GM21723 (cell line): ENCODE measurements at regions not wholly inside any gene's neighbourhood (a gene's known extent, or its start where the extent isn't known, plus 50 kb on each side); places are given as distances from the start of the nearest gene placed in this dataset.

Experiments used
- ATAC-seq: cut with Tn5 transposase; IDR thresholded peaks from one replicate; pipeline ENCODE4 v1.9.1; 2021; ENCODE audit warnings: mild to moderate bottlenecking, moderate library complexity; ENCODE audit not compliant: unreplicated experiment

DNA sequence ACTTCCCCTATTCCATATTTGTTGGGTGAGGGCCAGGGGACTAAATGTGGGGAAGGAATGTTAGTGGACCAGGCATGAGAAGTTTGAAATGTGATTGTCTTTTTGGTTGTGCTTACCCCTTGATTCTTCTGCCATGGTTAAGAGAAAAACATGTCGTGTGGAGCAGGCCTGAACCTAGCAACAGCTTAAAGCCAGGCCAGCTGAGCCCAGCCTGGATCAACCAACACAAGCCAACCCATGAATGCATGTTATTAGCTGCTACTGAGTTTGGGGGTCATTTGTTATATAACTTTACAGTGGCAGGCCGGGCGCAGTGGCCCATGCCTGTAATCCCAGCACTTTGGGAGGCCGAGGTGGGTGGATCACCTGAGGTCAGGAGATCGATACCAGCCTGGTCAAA lies 52.4 kb upstream of the TRIO start:
- no peak for ATAC-seq

- ATAC-seq = no peak
Measured at GRCh38 chr5:14090290-14090689, 52.9 kb upstream of the TRIO start.

- no peak for ATAC-seq
Measured at GRCh38 chr5:14089198-14089597, 53.9 kb upstream of the TRIO start.

DNA sequence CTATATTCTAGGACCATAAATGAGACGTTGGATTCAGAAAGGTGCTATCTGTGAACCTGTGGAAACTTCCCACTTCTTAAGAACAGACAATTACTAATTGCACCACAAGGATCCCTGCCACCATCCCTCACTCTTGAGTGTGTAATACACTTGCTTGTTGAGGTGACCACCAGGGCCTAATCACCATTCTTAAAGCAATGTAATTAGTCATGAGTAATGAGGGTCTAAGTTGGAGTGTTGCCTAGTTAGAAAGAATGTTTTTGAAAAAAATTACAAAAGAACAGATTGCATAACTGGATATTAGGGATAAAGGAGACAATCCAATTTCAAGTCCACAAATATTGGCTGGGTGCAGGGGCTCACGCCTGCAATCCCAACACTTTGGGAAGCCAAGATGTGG lies 56.9 kb upstream of the TRIO start:
- ATAC-seq = no peak

DNA sequence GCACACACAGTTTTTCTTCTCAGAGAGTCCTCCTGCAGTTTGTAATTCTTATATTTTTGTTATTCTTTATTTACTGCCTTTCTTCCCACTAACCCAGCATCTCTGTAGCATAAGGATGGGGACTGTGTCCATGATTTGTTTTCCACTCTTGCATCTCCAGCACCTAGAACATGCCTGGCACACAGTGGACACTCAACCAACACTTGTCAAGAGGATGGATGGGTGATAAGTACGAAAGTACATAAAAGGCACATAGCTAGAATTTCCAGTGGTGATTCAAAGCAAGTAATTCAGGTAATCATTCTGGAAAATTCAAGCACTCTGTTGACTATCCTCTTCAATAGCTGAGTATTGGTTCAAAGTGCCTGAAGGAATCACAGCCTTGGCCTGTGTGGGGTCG lies 60.2 kb upstream of the TRIO start:
- ATAC-seq = no peak

GRCh38 chr5:14082523-14082922 lies 60.6 kb upstream of the TRIO start:
- no peak for ATAC-seq

DNA sequence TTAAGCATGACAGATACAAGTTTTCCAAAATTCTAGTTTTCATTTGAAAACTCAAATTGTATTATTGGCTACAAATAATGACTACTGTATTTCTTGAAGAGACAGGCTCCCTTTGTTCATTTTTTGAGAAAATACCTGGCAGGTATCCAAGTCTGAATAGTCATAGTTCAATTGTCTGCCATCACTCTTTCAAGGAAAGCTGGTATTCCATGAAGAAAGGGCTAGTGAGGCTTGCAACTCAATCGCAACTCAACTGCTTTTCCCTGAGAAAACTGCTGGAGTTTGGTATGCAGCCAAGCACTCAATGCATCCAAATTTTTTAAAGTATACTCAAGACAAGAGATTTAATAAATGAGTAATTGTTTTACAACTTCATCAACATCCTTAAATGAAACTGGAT lies 61.4 kb upstream of the TRIO start:
- ATAC-seq = no peak

DNA sequence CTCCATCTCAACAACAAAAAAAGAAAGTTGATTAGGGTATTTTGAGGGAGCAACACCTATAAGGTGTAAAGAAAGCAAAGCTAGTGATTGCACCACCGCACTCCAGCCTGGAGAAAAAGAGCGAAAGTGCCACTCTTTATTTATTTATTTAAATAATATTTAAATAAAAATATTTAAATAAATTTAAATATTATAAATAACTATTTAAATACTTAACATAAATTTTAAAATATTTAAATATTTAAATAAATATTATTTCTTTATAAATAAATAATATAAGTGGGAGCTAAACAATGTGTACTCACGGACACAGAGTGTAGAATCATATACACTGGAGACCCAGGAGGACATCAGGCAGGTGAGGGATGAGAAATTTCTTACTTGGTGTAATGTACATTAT lies 64.4 kb upstream of the TRIO start:
- ATAC-seq = no peak

GRCh38 chr5:14077501-14077900 lies 65.6 kb upstream of the TRIO start:
- no peak for ATAC-seq

DNA sequence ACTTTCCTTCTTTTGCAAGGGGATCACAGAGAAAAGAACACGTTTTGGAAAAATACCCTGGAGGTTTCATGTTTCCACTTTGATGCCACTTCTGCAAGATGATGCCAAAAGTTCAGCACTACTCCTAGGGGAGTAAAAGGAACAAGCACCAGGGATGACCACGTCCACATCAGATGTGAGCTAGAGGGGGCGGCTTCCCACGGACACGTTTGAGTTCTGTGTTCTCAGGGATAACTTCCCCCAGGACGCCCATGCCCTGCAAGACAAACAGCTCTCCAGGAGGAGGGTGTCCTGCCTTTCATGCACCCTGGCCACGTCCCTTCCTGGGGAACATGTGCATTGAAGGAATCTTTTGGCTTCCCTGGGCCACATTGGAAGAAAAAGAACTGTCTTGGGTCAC lies 66.6 kb upstream of the TRIO start:
- no peak for ATAC-seq

- ATAC-seq = no peak
Measured at GRCh38 chr5:14075937-14076336, 67.2 kb upstream of the TRIO start.

DNA sequence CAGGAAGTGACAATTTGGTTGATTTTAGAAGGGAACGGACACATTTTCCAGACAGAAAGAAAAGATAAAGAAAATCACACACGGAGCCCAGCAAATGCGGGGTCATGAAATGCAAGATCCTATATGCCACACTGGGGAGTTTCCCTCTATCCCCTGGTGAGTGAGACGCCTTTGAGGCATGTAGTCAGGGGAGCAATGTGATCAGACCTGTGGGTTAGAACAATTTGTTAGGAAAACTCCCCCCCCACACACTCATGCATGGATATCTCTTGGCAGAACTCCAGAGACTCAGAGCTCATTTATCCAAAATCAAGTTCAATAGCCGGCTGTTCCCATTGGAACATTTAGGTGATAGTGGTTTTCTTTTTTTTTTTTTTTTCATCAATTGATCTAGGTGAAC lies 71.7 kb upstream of the TRIO start:
- ATAC-seq = no peak

DNA sequence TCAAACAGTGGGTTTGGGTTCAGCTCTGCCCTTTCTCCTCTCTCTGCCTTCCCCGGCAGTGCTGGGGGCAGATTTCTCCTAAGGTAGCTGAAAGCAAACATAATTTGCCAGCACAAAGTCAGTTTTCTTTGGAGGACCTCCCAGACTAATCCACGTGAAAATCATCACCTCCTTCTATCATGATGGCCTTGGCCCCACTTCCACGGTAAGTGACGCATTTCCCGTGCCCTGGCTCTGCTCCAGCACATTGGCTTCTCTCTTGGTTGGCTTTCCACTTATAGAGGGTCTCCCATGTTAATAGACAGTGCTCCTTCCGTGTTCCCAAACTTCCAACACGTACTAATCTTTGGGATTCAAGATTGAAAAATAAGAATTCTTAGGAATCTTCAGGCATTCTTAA lies 74.1 kb upstream of the TRIO start:
- ATAC-seq = no peak

- ATAC-seq = no peak
Measured at GRCh38 chr5:14068136-14068535, 75.0 kb upstream of the TRIO start.

GRCh38 chr5:14066326-14066725 lies 76.8 kb upstream of the TRIO start:
- no peak for ATAC-seq

DNA sequence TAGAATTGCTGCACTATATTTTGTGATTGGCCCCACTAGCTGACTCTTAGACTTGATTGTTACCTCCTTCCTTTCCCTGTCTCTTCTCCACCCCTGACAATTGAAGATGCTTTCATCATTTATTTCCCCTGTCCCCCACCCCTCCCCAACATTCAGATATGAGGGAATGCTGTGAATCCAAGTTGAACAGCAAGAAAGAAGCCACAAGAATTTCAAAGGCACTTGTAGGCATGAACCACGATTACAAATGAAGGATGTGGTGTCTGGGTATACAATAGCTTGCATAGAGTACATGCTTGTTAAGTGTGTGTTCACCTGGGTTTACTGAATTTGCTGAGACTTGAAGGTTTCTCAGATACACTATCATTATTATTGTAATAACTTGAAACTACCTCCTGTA lies 78.3 kb upstream of the TRIO start:
- ATAC-seq = no peak

DNA sequence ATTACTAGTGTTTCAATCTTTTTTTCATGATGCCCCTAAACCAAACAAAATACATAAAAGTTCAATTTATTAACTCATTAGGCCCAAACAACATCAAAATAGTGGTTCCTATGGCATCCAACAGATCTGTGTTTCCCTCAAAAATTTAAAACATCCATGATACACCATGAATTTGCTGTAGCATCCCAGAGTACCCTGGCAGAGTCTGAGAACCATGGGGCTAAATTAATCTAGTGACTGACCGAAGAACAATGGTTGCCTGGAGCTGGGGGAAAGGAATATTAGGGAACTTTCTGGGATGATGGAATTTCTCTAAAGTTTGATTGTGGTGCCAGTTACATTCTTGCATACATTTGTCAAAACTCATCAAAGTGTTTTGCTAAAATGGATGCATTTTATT lies 79.5 kb upstream of the TRIO start:
- ATAC-seq = no peak

- ATAC-seq = no peak
Measured at GRCh38 chr5:14063138-14063537, 80.0 kb upstream of the TRIO start.

- ATAC-seq = no peak
Measured at GRCh38 chr5:14062178-14062577, 81.0 kb upstream of the TRIO start.

DNA sequence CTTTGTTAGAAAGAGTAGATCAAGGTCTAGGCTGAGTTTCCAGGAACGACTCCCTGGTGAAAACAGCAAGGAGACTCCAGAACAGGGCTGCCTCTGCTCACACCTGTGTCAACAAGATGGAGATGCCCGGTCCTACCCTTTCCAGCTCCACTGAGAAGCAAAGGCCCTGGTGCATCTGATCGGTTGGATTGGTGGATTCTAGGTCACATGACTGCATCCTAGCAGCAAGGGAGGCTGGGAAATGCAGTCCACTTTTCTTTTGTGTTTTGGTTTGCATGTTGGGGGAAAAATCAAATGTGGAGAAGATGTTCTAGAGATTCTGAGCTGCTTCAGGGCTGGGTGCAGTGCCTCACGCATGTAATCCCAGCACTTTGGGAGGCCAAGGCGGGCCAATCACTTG lies 82.0 kb upstream of the TRIO start:
- ATAC-seq = no peak

GRCh38 chr5:14060218-14060617 lies 82.9 kb upstream of the TRIO start:
- no peak for ATAC-seq

GRCh38 chr5:14059810-14060209 lies 83.3 kb upstream of the TRIO start:
- no peak for ATAC-seq

DNA sequence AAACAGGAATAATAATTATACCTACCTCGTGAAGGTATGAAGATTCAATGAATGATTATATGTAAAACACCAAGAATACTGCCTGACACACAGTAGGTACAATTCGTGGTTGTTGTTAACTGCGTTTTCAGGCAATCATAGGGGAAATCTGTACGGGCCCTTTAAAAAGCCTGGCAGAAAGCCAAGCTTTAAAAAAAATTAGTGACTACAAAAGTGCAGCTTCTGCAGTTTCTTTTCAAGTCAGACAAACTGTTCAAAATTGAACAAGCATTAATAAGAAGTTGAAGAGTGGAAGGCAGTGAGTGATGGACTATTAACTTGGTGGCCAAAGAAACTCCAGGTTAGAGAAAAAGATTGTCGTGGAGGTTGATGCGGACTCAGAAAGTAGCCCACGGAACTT lies 85.9 kb upstream of the TRIO start:
- no peak for ATAC-seq

GRCh38 chr5:14056039-14056438 lies 87.1 kb upstream of the TRIO start:
- ATAC-seq = no peak
